EH (cell line): ENCODE measurements at regions not wholly inside any gene's neighbourhood (a gene's known extent, or its start where the extent isn't known, plus 50 kb on each side); places are given as distances from the start of the nearest gene placed in this dataset.

Experiments
- DNase-seq: peaks from one replicate; pipeline ENCODE4 v3.0.0-alpha.2; 2015; ENCODE audit warnings: low read depth

GRCh38 chr5:33322632-33323031 lies 118.1 kb upstream of the TARS1 start:
- no peak for DNase-seq

GRCh38 chr5:33324667-33325307 lies 116.0 kb upstream of the TARS1 start:
- no peak for DNase-seq

GRCh38 chr5:33328818-33329217 lies 111.9 kb upstream of the TARS1 start:
- no peak for DNase-seq

- DNase-seq = no peak
These were observed 110.9 kb upstream of the TARS1 start for GRCh38 chr5:33329891-33330290.

GRCh38 chr5:33330426-33330825 lies 110.3 kb upstream of the TARS1 start:
- no peak for DNase-seq

GRCh38 chr5:33330992-33331391 lies 109.8 kb upstream of the TARS1 start:
- no peak for DNase-seq

GRCh38 chr5:33332804-33333203 lies 108.0 kb upstream of the TARS1 start:
- DNase-seq = no peak

- DNase-seq = no peak
These were observed 105.9 kb upstream of the TARS1 start for GRCh38 chr5:33334829-33335228.

- DNase-seq = peak; percentile 18
These were observed 103.7 kb upstream of the TARS1 start for GRCh38 chr5:33336891-33337636.

GRCh38 chr5:33337637-33337992 lies 103.2 kb upstream of the TARS1 start:
- no peak for DNase-seq

- DNase-seq = no peak
These were observed 102.2 kb upstream of the TARS1 start for GRCh38 chr5:33338336-33339110.

GRCh38 chr5:33339413-33339812 lies 101.4 kb upstream of the TARS1 start:
- DNase-seq = no peak

- DNase-seq = no peak
These were observed 100.6 kb upstream of the TARS1 start for GRCh38 chr5:33340195-33340594.

- DNase-seq = peak; percentile 75
These were observed 99.4 kb upstream of the TARS1 start for GRCh38 chr5:33341351-33341750.

- DNase-seq = peak; percentile 92
These were observed 97.0 kb upstream of the TARS1 start for GRCh38 chr5:33343676-33344327.

GRCh38 chr5:33346534-33346933 lies 94.2 kb upstream of the TARS1 start:
- DNase-seq = no peak

- peak; percentile 35 for DNase-seq
These were observed 79.0 kb upstream of the TARS1 start for GRCh38 chr5:33361781-33362180.

GRCh38 chr5:33362915-33363314 lies 77.8 kb upstream of the TARS1 start:
- DNase-seq = peak; percentile 54

- DNase-seq = peak; percentile 26
These were observed 77.2 kb upstream of the TARS1 start for GRCh38 chr5:33363537-33363936.

- no peak for DNase-seq
These were observed 76.4 kb upstream of the TARS1 start for GRCh38 chr5:33364406-33364805.

GRCh38 chr5:33367416-33367815 lies 73.3 kb upstream of the TARS1 start:
- peak; percentile 60 for DNase-seq
